SK-N-DZ (cell line): ENCODE measurements at regions not wholly inside any gene's neighbourhood (a gene's known extent, or its start where the extent isn't known, plus 50 kb on each side); places are given as distances from the start of the nearest gene placed in this dataset.
"Not testable (repeated sequence)": the region's sequence is repeated elsewhere in the genome, so short reads cannot be mapped to it uniquely, and the experiment has no call there.

Experiments used
- DNase-seq: peaks from one replicate; pipeline ENCODE4 v3.0.0-alpha.2; 2015; ENCODE audit warnings: low spot score

- DNase-seq, result no peak
Measured at GRCh38 chr4:13893987-13894386, 266.5 kb upstream of the BOD1L1 start.

GRCh38 chr4:13900780-13901179, 273.3 kb upstream of the BOD1L1 start:
- no peak for DNase-seq

DNA sequence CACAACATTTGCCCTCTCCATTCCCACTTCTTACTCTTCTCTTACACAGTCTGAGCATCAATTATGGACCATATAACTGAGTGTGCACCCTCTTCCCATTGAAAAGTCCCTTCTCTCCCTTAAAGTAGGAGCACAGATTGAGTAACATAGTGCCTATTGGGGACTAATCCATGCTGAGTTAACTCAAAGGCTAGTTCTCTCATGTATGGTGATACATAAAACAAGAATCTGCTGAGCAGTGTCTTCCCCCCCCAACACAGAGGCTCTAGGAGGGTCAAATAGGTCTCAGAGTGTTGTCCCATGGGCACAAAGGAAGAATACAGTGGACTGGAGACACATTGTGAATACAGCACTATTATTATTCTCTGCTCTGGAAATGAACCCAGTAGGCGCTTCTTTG, 274.6 kb upstream of the BOD1L1 start:
- DNase-seq, result no peak

DNA sequence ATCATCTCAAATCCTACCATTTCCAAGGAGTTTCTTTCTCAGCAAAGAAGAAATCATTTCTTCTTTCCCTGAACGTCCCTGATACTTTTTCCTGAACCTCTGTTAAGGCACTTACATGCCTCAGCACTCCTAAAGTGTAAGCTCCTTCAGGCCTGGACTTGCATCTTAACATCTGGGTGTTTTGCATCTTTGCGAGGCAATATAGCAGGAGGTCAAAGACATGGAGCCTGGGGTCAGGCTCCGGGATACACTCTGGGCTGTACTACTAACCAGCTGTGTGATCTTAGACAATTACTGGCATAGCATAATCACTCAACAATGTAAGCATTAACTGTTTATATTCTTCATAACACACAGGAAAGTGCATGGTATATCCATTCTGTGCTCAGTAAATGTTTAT, 275.5 kb upstream of the BOD1L1 start:
- DNase-seq, result no peak

GRCh38 chr4:13903901-13904300, 276.4 kb upstream of the BOD1L1 start:
- DNase-seq, result no peak

DNA sequence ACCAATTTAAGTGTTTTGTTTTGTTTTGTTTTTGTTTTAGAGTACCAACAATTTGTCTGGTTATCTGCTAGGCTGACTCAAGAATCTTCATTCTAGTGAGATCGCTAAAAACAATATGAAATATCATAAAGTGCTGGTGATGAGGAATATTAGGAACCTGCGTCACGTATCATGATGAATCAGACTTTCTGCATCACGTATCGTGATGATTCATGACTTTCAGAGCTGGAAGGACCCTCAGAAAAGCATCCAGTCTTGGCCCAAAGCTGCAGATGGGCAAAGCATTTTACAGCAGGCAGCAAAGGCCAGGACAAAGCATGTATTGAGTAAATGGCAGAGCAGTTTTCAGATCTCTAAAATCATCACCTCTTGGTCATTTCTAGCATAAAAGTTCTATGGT, 278.0 kb upstream of the BOD1L1 start:
- DNase-seq, result no peak

- no peak for DNase-seq
Measured at GRCh38 chr4:13906727-13907126, 279.2 kb upstream of the BOD1L1 start.

DNA sequence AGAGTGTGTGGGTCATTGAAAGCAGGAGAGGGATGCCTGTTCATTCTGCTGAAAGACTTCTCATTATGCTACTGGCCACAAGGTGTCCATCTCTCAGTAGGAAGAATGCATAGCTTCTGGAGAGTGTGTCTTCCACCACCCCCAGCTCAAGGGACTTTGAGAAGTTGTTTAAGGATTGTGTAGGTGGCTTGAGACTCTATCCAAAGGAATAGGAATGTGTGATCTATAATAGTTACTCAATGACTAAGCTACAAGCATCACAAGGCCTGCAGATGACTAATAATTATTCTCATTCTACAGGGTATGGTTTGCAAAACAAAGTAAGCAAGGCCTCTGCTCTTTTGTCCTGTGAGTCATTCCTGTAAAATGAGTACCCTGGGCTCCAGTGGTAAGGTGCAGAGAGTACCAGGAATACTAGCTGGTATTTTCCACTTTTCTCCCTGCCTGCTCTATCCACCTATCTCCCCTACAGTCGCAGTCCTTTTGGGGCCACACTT, 279.8 kb upstream of the BOD1L1 start:
- DNase-seq, result no peak

GRCh38 chr4:13908455-13908854, 280.9 kb upstream of the BOD1L1 start:
- DNase-seq, result no peak

- DNase-seq, result no peak
Measured at GRCh38 chr4:13910556-13910955, 283.0 kb upstream of the BOD1L1 start.

- no peak for DNase-seq
Measured at GRCh38 chr4:13911256-13911655, 283.7 kb upstream of the BOD1L1 start.

- DNase-seq, result no peak
Measured at GRCh38 chr4:13912436-13912925, 285.0 kb upstream of the BOD1L1 start.

- DNase-seq, result no peak
Measured at GRCh38 chr4:13912966-13913365, 285.4 kb upstream of the BOD1L1 start.

- no peak for DNase-seq
Measured at GRCh38 chr4:13917015-13917414, 289.5 kb upstream of the BOD1L1 start.

GRCh38 chr4:13918110-13918509, 290.6 kb upstream of the BOD1L1 start:
- DNase-seq, result no peak

GRCh38 chr4:13918991-13919441, 291.5 kb upstream of the BOD1L1 start:
- no peak for DNase-seq

DNA sequence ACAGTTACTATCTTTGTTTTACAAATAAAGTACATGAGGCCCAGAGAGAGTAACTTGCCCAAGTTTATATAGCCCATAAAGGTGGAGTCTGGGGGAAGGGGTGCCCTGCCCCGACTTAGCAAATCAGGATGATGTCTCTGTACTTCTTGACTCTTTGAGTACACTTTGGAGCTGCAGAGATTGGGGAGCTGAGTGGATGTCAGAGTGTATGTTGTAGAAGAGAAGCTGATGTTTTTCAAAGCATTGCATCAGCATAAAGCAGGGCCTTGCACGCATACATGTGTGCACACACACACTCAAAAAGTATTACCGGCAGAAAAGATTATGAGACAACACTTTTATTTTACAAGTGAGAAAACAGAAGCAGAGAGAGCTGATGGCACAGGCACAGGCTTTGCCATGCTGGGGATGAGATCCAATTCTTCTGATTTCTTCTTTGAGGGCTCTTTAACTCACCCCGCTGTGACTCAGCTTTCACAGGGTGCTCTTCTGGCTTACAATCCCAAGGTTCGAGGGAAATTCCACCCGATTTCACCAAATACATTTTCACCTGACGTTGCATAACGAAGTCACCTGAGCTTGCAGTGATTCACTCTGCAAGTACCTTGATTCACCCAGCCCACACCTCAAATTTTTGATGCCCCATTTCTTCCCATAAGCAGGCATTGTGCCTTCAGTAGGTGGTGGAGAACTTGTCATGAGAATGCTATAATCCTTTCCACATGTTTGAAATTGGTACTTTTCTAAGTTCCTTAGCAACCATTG, 292.8 kb upstream of the BOD1L1 start:
- DNase-seq, result no peak

- no peak for DNase-seq
Measured at GRCh38 chr4:13920901-13921300, 293.4 kb upstream of the BOD1L1 start.

DNA sequence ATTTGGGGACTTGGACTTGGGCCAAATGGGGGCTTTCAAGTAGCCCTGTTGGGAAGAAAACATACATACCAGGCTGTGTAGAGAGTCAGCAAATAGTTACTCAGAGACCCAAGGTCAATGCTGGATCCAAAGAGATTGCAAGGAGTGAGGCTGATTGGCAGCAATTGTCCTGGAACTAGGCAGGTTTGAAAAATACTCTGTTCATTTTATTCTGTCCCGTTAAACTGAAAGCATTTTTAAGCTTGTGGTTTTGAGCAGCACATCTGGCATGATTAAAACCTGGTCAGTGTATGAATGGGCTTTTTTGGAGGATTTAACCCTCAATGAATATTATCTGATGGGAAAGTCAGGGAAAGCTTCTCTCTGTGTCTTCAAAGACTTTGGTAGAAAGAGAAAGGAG, 294.3 kb upstream of the BOD1L1 start:
- no peak for DNase-seq

GRCh38 chr4:13922459-13922858, 294.9 kb upstream of the BOD1L1 start:
- no peak for DNase-seq

- DNase-seq, result no peak
Measured at GRCh38 chr4:13922873-13923645, 295.5 kb upstream of the BOD1L1 start.

- not testable (repeated sequence) for DNase-seq
Measured at GRCh38 chr4:13924900-13925299, 297.4 kb upstream of the BOD1L1 start.

DNA sequence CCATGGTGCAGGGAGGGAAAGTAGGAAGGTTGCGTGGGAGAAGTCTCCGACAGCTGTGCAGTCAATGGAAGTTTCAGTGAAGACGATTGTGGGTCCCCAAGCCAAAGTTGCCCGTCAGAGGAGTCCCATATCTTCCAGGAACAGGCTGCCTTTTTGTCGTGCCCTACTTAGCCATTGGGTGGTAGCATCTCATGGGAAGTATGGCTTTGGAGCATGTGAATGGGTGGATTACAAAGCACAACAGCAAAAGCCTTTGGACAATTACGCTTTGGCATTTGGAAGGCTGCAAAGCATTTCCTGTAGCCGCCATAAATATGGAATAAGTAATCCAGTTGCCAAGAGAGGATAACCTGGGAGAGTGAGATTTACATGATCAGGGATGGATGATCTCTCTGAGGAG, 300.7 kb upstream of the BOD1L1 start:
- no peak for DNase-seq
